ENCODE measurements at regions not wholly inside any gene's neighbourhood (a gene's known extent, or its start where the extent isn't known, plus 50 kb on each side); places are given as distances from the start of the nearest gene placed in this dataset.

DNA sequence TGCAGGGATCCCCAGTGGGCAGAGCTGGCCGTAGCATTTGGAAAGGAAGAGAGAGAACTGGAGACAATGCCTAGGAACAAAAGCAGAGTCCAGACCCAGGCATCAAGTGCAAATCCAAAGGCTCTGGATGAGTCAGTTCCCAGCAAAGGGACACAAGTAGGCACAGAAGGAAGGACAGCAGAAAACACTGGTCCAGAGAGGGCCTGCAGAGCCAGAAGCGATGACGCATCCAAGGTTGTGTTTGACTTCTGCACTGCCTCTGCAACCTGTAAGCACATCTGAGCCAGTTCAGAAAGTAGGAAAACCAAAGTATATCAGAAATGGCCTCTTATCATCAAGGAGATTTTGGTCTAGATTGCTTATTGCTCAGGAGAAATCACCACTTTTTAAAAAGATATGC is 604.5 kb downstream of the FGF9 start:
- TF ChIP-seq EZH2 (IDR thresholded peaks at IDR 0.05; ENCODE audit: low read length, unreplicated experiment) = no peak
- TF ChIP-seq, protein P1, sequence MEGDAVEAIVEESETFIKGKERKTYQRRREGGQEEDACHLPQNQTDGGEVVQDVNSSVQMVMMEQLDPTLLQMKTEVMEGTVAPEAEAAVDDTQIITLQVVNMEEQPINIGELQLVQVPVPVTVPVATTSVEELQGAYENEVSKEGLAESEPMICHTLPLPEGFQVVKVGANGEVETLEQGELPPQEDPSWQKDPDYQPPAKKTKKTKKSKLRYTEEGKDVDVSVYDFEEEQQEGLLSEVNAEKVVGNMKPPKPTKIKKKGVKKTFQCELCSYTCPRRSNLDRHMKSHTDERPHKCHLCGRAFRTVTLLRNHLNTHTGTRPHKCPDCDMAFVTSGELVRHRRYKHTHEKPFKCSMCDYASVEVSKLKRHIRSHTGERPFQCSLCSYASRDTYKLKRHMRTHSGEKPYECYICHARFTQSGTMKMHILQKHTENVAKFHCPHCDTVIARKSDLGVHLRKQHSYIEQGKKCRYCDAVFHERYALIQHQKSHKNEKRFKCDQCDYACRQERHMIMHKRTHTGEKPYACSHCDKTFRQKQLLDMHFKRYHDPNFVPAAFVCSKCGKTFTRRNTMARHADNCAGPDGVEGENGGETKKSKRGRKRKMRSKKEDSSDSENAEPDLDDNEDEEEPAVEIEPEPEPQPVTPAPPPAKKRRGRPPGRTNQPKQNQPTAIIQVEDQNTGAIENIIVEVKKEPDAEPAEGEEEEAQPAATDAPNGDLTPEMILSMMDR (conservative IDR thresholded peaks at IDR 0.05; ENCODE audit: low read depth, low read length) = no peak
